ENCODE measurements at regions not wholly inside any gene's neighbourhood (a gene's known extent, or its start where the extent isn't known, plus 50 kb on each side); places are given as distances from the start of the nearest gene placed in this dataset.
"Not testable (repeated sequence)": the region's sequence is repeated elsewhere in the genome, so short reads cannot be mapped to it uniquely, and the experiment has no call there.

DNA sequence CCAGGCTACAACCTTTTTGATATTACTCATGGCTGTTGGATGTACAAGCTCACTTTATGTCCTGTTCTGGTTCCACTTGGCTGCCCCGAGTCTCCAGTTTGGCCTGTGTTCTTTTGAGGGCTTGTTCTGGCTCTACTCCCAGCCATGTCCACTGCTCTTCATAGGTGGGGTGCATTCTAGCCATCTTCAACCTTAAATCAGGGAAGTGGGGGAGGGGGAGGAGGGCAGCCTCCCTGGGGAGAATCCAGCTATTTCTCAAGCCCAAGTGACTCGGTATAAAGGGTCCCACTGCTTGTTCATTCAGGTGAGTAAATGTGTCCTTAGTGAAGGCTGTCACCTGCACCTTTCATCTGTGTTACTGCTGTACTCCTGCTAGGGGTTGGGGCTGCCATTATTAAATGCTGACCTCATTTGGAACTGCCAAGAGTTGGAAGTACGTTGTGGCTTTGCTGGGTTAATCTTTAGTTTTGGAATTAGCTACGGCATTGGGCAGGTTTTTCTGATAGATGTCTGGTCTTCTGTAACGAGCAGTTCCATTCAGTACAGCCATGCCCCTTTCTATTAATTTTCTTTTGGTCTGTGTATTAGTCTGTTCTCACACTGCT, 255.8 kb downstream of the GOLGA6L6 start:
- DNase-seq = not testable (repeated sequence)

DNA sequence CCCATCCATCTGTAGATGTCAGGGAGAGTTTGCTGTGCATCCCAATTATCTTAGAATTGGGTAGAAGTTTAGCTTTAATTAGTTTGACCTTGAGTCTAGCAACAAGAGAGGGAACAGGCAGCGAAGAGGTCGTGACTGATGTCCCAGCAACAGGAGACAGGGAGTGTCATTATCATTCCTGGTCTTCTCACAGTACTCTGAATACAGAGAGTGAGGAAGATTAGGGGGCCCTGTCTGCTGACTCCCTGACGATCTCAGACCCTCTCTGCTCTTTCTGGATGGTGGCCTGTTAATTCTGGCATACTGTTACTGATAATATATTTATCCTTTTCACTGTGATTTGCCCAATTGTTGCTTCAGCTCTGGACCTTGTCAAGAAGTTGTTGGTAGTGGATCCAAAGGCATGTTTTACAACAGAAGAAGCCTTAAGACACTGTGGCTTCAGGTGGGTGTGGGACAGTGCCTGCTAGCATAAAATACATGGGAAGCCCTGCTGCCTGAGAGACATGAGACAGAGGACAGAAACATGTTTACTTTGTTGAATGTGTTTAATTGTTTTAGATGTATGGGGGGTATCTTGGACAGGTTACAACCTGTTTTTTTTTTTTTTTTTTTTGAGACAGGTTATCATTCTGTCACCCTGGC, 256.6 kb downstream of the GOLGA6L6 start:
- DNase-seq = not testable (repeated sequence)

DNA sequence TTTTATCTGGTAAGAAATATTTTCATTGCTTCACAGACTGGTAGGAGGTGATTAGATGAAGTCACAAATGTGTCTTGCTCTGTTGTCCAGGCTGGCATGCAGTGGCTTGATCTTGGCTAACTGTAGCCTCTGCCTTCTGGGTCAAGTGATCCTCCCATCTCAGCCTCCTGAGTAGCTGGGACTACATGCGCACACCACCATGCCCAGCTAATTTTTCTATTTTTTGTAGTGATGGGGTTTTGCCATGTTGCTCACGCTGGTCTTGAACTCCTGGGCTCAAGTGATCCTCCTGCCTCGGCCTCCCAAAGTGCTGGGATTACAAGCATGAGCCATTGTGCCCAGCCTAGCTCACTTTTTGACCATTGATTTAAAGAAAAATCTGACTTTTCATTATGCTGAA, 257.9 kb downstream of the GOLGA6L6 start:
- DNase-seq = not testable (repeated sequence)

DNA sequence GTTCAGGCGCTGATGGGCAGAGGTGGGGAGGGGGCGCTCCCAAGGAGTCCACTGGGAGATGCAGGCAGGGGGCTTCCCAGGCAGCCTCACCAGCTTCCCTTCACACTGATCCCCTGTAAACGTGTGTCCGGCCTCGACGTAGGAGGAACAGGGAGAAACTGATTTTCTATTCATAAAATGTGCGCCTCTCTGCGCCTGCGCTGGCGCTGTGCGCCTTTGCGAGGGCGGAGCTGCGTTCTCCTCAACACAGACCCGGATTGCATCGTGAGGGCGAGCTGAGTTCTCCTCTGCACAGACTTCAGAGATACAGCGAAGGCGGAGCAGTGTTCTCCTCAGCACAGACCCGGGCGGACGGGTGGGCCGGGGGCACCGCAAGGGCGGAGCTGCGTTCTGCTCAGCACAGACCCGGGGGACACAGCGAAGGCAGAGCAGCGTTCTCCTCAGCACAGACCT, 259.1 kb downstream of the GOLGA6L6 start:
- DNase-seq = not testable (repeated sequence)

DNA sequence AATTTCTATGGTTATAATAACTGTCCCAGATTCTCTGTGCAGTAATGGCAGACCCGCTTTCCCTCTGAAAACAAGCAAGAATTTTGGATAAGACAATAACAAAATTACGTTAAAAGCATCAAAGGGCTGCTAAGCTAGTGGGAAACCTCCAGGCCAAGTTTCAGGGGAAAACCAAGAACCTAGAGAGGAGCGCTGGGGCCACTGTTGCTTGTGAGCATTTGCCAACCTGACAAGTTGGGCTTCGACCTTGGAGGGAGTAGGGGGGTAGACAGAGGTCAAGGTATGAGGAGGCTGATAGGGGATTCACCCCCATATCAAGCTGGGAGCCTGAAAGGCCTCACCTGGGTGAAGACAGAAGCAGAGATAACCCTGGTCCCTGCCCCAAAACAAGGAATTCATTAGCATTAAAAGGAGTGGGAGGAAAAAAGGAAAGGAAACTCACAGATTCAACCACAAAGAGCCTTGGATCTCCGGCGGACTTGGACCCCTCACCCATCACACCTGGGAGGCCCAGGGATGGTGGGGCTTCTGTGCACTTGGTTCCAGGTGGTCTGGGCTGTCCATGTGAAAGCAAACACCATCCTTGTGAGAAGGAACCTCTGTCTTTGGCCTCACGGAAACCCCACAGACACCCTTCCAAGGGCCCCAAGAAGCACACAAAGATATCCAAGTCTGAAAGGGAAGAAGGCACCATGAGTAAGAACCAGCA, 259.9 kb downstream of the GOLGA6L6 start:
- DNase-seq = not testable (repeated sequence)

DNA sequence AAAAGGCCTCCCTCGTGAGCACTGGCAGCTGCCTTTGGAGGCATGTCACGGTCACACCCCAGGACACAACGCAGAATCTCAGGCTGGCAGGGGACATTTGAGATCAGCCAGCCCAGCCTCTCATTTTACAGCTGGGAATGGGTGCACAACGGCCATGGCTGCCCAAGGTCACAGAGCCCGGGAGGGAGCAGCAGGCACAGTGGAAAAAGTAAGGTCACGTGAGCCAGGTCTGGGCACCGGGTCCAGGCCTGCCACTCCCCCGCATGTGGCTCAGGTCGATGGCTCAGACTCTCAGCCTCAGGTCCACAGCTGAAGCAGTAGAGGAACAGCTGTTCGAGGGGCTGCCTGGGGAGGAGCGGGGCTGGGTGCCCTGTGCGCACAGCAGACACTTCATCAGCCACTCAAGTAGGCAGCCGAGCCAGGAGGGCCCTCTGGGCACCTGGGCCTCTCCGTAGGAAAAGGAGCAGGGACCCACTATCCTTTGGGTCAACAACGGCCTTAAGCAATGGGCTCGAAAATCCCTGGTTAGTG, 260.6 kb downstream of the GOLGA6L6 start:
- no peak for DNase-seq

DNA sequence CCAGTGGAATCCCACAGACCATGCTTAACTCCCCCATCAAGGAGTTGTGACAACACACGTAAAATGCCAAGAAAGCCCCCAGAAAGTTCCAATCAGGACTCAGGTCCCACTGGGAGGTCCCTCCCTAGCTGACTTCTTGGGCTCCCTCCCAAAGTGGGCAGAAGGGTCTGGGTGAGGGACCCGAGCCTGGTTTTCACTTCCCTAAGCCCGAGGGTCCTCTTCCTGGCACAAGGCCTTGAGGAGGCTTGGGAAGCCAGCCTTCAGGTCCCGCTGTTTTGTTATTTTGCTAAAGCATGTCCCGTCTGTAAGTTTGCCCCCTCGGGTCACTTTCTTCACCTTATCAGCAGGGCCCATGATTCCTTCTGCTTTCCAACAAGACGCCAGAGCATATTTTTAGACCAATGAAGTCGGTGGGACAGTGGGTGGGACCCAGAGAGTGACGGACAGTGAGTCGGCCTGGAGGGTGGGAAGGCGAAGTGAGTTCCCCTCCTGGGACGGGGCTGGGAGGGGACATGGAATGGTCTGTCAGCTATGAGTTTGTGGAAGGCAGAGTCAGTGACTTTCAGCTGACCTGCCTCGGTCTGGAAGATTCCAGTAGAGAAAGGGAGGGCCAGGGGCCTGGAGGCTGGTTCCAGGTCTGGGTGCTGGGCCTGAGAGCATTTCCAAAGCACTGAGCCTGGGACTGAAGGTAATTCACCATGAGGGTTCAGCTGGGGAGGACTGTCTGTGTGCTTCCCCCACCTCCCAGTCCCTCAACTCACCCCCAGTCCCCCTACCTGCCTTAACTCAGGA, 261.3 kb downstream of the GOLGA6L6 start:
- DNase-seq = not testable (repeated sequence)

DNA sequence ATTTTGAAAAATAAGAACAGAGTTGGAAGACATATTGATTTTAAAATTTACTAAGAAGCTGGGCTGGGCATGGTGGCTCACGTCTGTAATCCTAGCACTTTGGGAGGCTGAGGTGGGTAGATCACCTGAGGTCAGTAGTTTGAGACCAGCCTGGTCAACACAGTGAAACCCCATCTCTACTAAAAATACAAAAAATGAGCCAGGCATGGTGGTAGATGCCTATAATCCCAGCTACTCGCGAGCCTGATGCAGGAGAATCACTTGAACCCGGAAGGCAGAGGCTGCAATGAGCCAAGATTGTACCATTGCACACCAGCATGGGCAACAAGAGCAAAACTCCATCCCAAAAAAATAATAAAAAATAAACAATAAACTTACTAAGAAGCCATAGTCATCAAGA, 262.5 kb downstream of the GOLGA6L6 start:
- DNase-seq = not testable (repeated sequence)

DNA sequence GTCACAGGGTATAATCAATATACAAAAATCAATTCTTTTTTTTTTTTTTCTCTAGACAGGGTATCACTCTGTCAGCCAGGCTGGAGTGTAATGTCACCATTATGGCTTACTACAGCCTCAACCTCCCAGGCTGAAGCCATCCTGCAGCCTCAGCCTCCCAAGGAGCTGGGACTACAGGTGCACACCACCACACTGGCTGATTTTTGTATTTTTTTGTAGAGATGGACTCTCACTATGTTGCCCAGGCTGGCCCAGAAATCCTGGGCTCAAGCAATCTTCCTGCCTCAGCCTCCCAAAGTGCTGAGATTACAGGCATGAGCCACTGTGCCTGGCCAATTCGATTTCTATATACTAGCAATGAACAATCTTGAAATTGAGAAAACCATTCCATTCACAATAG, 263.2 kb downstream of the GOLGA6L6 start:
- DNase-seq = not testable (repeated sequence)

DNA sequence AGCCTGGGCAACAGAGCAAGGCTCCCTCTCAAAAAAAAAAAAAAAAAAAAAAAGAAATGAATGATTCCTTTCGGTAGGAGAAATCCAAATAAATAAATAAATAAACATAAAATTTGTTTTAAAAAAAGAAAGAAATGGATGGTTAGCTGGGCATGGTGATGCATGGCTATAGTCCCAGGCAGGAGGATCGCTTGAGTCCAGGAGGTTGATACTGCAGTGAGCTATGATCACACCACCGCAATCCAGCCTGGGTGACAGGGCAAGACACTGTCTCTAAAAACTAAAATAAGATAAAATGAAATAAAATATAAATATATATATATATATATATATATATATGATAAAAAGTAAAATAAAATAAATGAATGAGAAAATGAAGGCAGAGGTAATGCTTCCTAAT, 264.1 kb downstream of the GOLGA6L6 start:
- not testable (repeated sequence) for DNase-seq

DNA sequence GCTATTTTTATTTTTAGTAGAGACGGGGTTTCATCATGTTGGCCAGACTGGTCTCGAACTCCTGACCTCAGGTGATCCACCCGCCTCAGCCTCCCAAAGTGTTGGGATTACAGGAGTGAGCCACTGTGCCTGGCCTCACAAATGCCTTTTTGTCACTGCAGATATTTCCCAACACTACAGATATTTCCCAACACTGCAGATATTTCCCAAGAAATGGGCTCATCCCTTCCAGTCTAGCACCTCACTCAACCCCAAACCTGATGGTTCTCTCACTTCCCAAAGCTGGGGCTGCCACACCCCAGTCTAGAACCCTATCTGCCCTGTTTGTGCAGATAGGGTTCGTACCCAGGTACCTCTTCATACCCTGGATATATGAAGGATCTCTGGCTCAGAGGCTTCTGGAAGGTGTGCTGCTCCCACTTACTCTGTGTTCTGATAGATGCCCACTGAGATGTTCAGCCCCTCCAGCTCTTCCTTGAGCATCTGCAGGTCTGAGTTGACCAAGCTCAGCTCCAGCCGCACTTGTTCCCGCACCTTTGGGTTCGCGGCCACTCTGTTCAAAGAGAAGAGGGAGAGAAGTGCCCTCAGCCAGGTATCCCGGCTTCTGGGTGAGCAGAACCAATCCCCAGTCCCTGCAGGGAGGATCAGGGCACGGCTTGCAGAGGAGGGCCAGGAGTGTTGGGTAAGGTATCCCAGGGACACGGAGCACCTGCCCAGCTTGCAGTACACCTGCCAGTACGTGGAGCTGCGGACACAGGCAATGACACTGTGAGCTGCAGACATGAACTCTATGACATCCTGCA, 265.1 kb downstream of the GOLGA6L6 start:
- DNase-seq = not testable (repeated sequence)

DNA sequence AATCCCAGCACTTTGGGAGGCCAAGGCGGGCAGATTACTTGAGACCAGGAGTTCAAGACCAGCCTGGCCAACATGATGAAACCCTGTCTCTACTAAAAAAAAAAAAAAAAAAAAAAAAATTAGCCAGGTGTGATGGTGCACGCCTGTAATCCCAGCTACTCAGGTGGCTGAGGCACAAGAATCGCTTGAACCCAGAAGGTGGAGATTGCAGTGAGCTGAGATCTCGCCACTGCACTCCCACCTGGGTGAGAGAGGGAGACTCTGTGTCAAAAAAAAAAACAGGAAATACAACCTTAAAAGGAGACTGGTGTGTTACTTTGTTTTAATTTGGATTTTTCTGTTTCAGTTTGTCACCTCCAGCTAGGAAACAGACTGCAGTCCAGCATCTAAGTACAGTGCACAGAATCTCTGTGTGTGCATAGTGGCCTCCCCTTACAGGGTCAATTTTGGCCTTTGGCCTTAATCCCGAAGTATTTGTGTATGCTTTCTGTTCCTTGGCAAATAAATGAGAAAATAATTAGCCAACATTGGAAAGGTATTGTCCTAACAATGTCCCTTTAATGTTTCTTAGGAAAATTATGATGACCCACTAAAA, 266.1 kb downstream of the GOLGA6L6 start:
- not testable (repeated sequence) for DNase-seq

DNA sequence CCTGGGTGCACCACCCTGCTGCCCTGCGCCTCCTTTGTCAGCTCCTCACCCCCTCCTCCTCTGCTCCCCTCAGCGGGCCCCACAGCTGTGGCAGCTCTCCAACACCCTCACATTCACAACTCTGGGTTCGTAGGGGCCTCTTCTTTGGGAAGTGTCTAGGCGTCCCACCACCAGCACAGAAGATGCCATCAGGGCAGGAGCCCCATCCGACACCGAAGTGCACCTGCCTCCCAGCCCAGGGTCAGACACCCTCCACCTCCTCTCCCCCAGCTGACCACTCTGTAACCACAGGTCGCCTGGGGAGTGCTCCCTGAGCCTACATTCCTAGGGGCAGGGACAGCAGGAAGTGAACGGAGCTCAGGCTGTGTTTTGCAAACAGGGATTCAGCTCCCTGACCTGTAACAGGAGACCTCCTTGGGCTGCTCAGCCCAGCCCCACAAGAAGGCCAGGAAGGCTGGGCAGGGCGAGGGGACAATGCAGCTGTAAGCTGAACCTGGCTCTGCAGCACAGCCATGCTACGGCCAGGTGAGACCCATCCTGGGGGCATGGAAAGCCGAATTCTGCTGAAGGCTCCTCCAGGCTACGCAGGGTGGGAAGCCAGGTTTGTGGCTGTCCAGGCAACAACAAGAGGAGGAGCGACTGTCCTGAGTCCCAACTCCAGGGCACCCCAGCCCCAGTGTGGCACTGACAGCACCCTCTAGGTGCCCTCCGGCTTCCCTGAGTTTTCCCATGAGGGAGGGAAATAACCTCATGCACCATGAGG, 269.0 kb downstream of the GOLGA6L6 start:
- no peak for DNase-seq

DNA sequence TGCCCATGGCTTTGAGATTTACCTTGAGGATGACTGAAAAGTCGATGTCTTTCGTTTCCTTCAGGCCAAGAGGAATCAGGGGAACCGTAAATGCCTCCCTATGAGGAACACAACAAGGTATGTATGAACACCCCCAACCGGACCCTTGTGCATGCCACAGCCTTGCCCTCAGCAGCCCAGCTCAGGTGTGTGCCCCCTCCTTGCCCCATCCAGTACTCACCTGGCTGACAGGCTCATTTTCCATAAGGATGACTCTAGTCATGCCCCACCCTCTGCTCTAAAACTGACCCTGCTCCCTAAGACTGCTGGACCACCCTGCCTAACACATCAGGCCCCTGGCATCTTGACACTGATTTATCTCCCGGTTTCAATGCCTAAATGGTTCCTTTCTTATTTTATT, 270.0 kb downstream of the GOLGA6L6 start:
- DNase-seq = no peak

DNA sequence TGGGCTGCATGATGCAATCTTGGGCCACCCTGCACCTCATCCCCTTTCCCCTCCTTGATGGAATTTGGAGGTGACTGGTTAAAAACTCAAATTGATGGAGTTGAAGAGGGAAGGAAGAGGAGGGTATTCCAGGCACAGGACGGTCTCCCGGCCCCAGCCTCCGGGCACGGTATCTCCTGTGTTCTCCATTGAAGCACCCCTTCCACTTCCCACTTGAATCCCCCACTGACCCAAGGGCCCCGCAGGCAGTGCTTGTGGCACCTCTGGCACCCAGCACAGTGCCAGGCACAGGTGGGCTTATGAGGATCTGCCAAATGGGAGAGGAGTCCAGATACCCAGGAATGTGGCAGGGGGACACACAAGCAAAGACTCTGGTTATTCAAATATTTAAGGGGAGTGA, 271.6 kb downstream of the GOLGA6L6 start:
- DNase-seq = not testable (repeated sequence)

DNA sequence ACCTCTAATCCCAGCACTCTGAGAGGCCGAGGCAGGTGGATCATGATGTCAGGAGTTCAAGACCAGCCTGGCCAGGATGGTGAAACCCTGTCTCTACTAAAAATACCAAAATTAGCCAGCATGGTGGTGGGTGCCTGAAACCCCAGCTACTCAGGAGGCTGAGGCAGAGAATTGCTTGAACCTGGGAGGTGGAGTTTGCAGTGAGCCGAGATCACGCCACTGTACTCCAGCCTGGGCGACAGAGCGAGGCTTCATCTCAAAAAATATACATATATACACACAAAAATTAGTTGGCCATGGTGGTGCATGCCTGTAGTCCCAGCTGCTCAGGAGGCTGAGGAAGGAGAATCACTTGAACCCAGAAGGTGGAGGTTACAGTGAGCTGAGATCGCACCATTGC, 273.6 kb downstream of the GOLGA6L6 start:
- DNase-seq = not testable (repeated sequence)

DNA sequence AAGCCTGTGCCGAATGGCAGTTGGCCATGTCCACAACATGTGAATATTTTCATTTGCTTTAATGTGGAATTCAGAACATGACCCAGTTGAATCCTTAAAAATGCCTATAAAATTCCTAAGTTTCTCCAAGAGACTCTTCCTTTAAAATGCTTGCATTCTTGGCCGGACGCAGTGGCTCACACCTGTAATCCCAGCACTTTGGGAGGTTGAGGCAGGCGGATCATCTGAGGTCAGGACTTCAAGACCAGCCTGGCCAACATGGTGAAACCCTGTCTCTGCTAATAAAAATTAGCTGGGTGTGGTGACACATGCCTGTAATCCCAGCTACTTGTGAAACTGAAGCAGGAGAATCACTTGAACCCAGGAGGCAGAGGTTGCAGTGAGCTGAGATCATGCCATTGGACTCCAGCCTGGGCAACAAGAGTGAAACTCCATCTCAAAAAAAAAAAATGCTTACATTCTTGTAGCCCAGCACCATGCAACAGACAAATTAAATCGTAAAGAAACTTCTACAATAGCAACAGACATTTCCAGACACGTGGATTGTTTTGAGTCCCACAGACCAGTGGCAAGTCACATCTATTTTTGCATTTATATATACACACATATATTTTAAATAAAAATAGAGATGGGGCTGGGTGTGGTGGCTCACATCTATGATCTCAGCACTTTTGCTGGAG, 274.4 kb downstream of the GOLGA6L6 start:
- DNase-seq = not testable (repeated sequence)

DNA sequence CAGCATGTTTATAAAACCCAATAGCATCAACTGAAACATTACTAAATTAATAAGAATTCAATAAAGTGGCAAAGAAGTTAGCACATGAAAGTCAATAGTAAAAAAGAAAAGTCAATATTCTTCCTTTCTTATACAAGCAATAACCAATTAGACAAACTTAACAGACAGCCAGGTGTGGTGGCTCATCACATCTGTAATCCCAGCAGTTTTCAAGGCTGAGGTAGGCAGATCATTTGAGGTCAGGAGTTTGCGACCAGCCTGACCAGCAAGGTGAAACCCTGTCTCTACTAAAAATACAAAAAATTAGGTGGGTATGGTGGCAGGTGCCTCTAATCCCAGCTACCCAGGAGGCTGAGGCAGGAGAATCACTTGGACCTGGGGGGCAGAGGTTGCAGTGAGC, 275.9 kb downstream of the GOLGA6L6 start:
- DNase-seq = not testable (repeated sequence)

DNA sequence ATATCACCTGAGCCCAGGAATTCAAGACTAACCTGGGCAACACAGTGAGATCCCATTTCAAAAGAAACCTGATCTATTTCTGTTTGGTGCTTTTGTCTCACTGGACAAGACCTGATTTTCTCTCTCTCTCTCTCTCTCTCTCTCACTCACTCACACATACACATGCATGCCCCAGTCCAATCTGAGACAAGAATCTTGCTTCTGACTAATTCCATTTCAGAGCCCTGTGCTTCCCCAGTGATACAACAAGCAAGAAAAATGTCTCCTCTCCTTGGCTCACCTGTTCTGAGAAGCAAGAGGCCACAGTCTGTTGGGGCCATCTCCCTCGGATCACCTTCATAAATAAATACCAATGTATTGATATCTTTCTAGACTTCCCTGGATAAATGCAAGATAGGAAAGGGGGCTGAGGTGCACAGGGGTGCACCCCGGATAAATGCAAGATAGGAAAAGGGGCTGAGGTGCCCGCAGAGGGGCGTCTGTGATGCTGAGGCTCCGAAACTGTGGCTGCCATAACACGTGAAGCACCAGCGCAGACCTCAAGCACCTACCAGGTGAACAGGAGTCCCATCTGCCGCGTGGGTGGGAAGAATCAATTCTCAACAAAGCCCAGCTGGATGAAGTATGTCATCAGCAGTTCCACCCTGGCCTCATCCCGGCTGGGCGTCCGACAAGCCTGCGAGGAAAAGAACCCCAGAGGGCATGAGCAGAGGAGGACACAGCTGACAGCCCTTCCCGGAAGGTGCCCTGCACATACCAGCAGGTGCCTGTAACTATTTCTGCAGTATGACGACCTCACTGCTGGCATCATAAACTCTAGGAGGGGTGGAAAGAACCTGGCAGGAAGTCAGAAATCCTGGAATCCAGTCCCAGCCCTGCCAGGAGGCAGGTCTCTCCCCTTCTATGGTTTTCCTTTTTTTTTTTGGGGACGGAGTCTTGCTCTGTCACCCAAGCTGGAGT, 280.0 kb downstream of the GOLGA6L6 start:
- DNase-seq = not testable (repeated sequence)
